H1 (cell line): ENCODE measurements at regions not wholly inside any gene's neighbourhood (a gene's known extent, or its start where the extent isn't known, plus 50 kb on each side); places are given as distances from the start of the nearest gene placed in this dataset.

Source experiments
- CBX8 ChIP-seq: fragments of 300-800, 300-1000 bp; sonication (generic); IDR thresholded peaks from 2 replicates; pipeline ENCODE4 v1.7.1; 2016; ENCODE audit warnings: low read depth, low read length, borderline replicate concordance
- NANOG ChIP-seq: IDR thresholded peaks from 2 replicates; pipeline ENCODE4 v1.6.1; 2011; ENCODE audit warnings: low read length, low read depth, mild to moderate bottlenecking, inconsistent platforms; ENCODE audit not compliant: insufficient read depth, poor library complexity, severe bottlenecking

- no peak for TF ChIP-seq CBX8
- no peak for TF ChIP-seq NANOG
These were observed 159.9 kb upstream of the EEF2KMT start (continued) for GRCh38 chr16:5257462-5257861.
